ENCODE measurements at regions not wholly inside any gene's neighbourhood (a gene's known extent, or its start where the extent isn't known, plus 50 kb on each side); places are given as distances from the start of the nearest gene placed in this dataset.

DNA sequence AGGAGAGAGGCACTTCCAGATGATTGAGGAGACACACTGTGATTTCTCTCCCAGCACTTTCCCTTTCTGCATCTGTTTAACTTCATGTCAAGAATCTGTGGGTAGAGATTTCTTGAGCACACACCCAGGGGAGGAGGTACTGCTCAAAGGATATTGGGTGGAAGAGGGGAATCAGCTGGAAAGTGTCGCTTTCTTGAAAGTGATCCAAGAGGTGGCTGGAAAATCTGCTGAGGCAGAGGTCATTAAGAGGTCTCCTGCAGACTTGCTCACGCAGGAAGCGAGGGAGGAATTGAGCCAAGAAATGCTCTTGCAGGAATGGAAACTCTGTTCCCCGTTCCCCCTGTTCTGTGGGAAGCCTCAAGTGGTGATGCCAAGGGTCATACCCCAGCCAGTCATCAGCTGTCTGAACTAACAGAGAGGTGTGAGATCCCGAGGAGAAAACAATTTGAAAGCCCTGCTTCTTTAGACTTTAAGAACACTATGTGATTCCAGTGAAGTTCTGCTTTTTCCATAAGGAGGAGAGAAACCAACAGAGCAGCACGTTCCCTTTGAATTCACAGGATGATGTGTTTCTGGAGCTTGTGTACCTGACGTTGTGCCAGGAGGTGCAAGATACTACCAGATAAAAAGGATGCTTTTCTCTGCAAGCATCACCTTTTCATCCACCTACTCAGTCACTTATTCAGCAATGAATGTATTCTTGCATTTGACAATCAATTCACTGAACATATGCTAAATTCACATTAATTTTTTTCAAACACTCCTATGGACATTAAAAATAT lies 163.4 kb upstream of the GPR12 start:
- H3K27me3 ChIP-seq, result peaks cover 0 to 32% (median 0%) of the 10 kb centered on the region in 4 donors
- TF ChIP-seq CTCF (IDR thresholded peaks at IDR 0.05) (no peak), POLR2A (IDR thresholded peaks at IDR 0.05) (no peak)
- WGBS, 2 donors, result 14 to 16% methylated on average over 7 of the region's 7 CpGs
- H3K27ac ChIP-seq, result no peak overlapping the region
- H3K36me3 ChIP-seq, result no peaks in the 10 kb centered on the region
- peaks cover 0 to 10% (median 7%) of the 10 kb centered on the region in 3 donors for H3K4me1 ChIP-seq
- intact Hi-C loops (cut with DNase I), result loop anchor here (10.0 kb wide), 1 partner anchor 219 kb away; no protein-coding TSS in a partner anchor
- H3K4me3 ChIP-seq, result no peak overlapping the region
- no peak for DNase-seq
- H3K9me3 ChIP-seq, result no peaks in the 10 kb centered on the region

DNA sequence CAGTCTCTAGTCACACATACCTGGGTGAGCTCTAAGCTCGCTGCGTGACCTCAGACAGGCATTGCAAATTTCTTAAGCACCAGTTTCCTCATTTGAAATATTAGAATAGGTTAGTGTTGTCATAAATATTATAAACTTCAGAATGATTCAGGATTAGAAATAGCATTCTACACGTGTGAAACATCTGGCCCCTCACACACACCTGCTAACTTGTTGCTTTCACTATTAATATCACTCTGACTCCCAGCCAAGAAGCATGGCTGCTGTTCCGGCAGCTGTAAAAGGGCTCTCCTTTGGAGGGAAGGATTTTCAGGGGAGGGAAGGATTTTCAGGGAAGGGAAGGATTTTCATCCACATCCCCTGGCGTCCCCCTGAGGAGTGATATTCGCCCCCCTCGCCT lies 161.3 kb upstream of the GPR12 start:
- Histone ChIP-seq H3K9me3 (no peaks in the 10 kb centered on the region), H3K27me3 (peaks cover 0 to 32% (median 0%) of the 10 kb centered on the region in 4 donors), H3K4me1 (peaks cover 0 to 10% (median 7%) of the 10 kb centered on the region in 3 donors), H3K36me3 (no peaks in the 10 kb centered on the region), H3K27ac (no peak overlapping the region), H3K4me3 (no peak overlapping the region)
- intact Hi-C loops (cut with DNase I), result loop anchor here (10.0 kb wide), 1 partner anchor 217 kb away; no protein-coding TSS in a partner anchor
- no peak for TF ChIP-seq CTCF (IDR thresholded peaks at IDR 0.05)
- no peak for TF ChIP-seq POLR2A (IDR thresholded peaks at IDR 0.05)
- 44 to 61% methylated on average over 3 to 6 of the region's 7 CpGs for WGBS, 2 donors
- no peak for DNase-seq

DNA sequence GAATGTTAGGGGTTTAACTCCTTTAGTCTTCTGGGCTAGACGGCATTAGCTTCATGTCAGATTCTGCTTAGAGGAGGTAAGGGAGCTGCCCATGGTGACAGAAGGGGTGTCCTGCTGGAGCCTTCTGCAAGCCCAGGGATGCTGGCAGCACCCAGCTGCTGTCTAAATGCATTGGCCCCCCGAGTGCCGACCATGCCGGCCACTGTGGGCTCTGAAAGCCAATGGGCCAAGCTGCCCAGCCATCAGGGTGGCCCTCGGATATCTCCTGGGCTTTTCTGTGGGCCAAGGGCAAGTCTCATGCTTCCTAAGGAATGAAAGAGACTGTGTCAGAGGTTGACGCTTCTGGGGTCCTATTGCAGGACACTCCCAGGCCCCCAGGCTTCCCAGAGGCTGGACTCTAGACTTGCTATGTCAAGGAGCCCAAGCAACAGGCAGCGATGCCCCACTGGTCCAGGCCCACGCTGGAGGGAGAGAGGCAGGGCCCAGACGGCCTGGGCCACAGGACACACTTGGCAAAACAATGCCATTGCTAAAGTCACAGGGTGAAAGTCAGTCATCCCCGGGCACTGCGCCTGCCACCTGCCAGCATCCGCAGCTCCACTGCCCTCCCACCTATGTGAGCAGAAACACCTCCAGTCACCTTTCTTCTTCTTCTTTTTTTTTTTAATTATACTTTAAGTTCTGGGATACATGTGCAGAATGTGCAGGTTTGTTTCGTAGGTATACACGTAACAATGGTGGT lies 160.2 kb upstream of the GPR12 start:
- intact Hi-C loops (cut with DNase I), result loop anchor here (10.0 kb wide), 1 partner anchor 216 kb away; no protein-coding TSS in a partner anchor
- Histone ChIP-seq H3K36me3 (no peaks in the 10 kb centered on the region), H3K27ac (no peak overlapping the region), H3K9me3 (no peaks in the 10 kb centered on the region), H3K4me1 (peaks cover 0 to 10% (median 7%) of the 10 kb centered on the region in 3 donors), H3K27me3 (peaks cover 0 to 32% (median 0%) of the 10 kb centered on the region in 4 donors), H3K4me3 (no peak overlapping the region)
- TF ChIP-seq CTCF (IDR thresholded peaks at IDR 0.05) (no peak), POLR2A (IDR thresholded peaks at IDR 0.05) (no peak)
- 82 to 84% methylated on average over 8 of the region's 14 CpGs for WGBS, 2 donors
- DNase-seq, result no peak

GRCh38 chr13:26919732-26920131 lies 159.1 kb upstream of the GPR12 start:
- Histone ChIP-seq H3K9me3 (no peaks in the 10 kb centered on the region), H3K27me3 (peaks cover 0 to 25% (median 0%) of the 10 kb centered on the region in 4 donors), H3K36me3 (no peaks in the 10 kb centered on the region), H3K27ac (no peak overlapping the region), H3K4me1 (peaks cover 0 to 10% (median 7%) of the 10 kb centered on the region in 3 donors), H3K4me3 (no peak overlapping the region)
- no peak for TF ChIP-seq CTCF (IDR thresholded peaks at IDR 0.05)
- TF ChIP-seq POLR2A (IDR thresholded peaks at IDR 0.05), result no peak
- intact Hi-C loops (cut with DNase I), result loop anchor here (10.0 kb wide), 1 partner anchor 215 kb away; no protein-coding TSS in a partner anchor
- no peak for DNase-seq
- WGBS, 2 donors, result no CpG with 5 or more reads among the region's 2 CpGs

- H3K4me3 ChIP-seq, result no peak overlapping the region
- 70 to 78% methylated on average over 3 to 5 of the region's 7 CpGs for WGBS, 2 donors
- H3K27ac ChIP-seq, result no peak overlapping the region
- H3K9me3 ChIP-seq, result no peaks in the 10 kb centered on the region
- H3K27me3 ChIP-seq, result peaks cover 0 to 25% (median 0%) of the 10 kb centered on the region in 4 donors
- intact Hi-C loops (cut with DNase I), result no loop called here
- no peak for DNase-seq
- no peaks in the 10 kb centered on the region for H3K36me3 ChIP-seq
- peaks cover 0 to 9% (median 7%) of the 10 kb centered on the region in 3 donors for H3K4me1 ChIP-seq
- TF ChIP-seq CTCF (IDR thresholded peaks at IDR 0.05), result no peak
- TF ChIP-seq POLR2A (IDR thresholded peaks at IDR 0.05), result no peak
Observed at GRCh38 chr13:26919311-26919710, 158.7 kb upstream of the GPR12 start.
